HUES48 (cell line): ENCODE measurements at regions not wholly inside any gene's neighbourhood (a gene's known extent, or its start where the extent isn't known, plus 50 kb on each side); places are given as distances from the start of the nearest gene placed in this dataset.
"Not testable (repeated sequence)": the region's sequence is repeated elsewhere in the genome, so short reads cannot be mapped to it uniquely, and the experiment has no call there.

Experiments
- H3K27ac ChIP-seq: one replicate; pipeline ENCODE4 v1.7.0; 2013; ENCODE audit warnings: low read depth, low read length, inconsistent platforms
- H3K27me3 ChIP-seq: 2 replicates; pipeline ENCODE4 v1.6.1; 2013; ENCODE audit warnings: mild to moderate bottlenecking, low read length; ENCODE audit not compliant: control insufficient read depth, insufficient read depth
- H3K36me3 ChIP-seq: 2 replicates; pipeline ENCODE4 v1.6.1; 2013; ENCODE audit warnings: low read length; ENCODE audit not compliant: control insufficient read depth, insufficient read depth
- H3K4me1 ChIP-seq: 2 replicates; pipeline ENCODE4 v1.6.1; 2013; ENCODE audit warnings: mild to moderate bottlenecking, low read length; ENCODE audit not compliant: control insufficient read depth, insufficient read depth
- H3K4me3 ChIP-seq: 2 replicates; pipeline ENCODE4 v1.5.1; 2013; ENCODE audit warnings: mild to moderate bottlenecking, low read depth, low read length
- H3K9ac ChIP-seq: 2 replicates; pipeline ENCODE4 v1.6.1; 2013; ENCODE audit warnings: mild to moderate bottlenecking, low read depth, low read length, moderate library complexity
- H3K9me3 ChIP-seq: 2 replicates; pipeline ENCODE4 v1.6.1; 2013; ENCODE audit warnings: low read length; ENCODE audit not compliant: control insufficient read depth, insufficient read depth

DNA sequence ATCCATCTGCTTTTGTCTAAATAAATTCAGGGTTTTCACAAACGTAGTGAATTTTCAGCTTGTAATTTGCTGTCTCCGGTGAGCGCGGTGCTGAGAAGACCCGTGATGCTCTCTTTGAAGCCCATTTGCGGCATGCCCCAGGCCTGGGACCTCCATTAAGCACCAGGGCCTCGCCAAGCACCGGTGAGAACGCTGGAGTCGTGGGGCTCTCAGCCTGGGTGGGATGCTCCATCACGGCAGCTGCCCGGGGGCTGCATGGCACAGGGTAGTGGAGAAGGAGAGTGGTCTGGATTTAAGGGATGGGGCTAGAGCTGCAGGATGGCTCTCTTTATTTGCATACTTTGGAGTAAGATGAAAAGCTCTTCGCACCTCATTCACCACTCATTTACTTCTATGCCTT, 248.7 kb downstream of the ABCC12 start:
- H3K36me3 ChIP-seq, result no peaks in the 10 kb centered on the region
- no peak overlapping the region for H3K27ac ChIP-seq
- H3K4me1 ChIP-seq, result peaks cover 4% of the 10 kb centered on the region; the same call in 1 of the 2 replicates
- H3K9ac ChIP-seq, result no peak overlapping the region
- H3K4me3 ChIP-seq, result no peak overlapping the region
- peaks cover 6% of the 10 kb centered on the region; the same call in 1 of the 2 replicates for H3K9me3 ChIP-seq
- no peaks in the 10 kb centered on the region for H3K27me3 ChIP-seq

DNA sequence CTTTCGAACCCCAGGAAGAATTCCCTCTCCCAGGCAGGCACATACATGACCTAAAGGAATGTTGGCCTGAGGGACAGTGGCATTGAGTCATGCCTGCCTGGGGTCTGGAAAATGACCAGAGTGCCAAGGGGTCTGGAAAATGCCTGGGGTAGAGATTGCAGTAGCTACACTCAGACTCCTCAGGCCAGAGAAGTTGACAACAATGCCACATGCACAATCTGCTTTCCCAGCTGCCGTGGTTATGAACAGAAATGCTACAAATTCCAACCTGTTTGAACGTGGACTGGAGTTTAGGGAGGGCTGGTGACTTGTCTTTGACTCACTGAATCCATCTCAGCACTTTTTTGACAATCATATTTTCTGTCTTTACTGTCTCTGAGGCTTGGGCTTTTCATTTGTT, 250.0 kb downstream of the ABCC12 start:
- Histone ChIP-seq H3K4me3 (no peak overlapping the region), H3K9me3 (peaks cover 6% of the 10 kb centered on the region; the same call in 1 of the 2 replicates), H3K9ac (no peak overlapping the region), H3K36me3 (no peaks in the 10 kb centered on the region), H3K4me1 (peaks cover 4% of the 10 kb centered on the region; the same call in 1 of the 2 replicates), H3K27me3 (no peaks in the 10 kb centered on the region), H3K27ac (no peak overlapping the region)

DNA sequence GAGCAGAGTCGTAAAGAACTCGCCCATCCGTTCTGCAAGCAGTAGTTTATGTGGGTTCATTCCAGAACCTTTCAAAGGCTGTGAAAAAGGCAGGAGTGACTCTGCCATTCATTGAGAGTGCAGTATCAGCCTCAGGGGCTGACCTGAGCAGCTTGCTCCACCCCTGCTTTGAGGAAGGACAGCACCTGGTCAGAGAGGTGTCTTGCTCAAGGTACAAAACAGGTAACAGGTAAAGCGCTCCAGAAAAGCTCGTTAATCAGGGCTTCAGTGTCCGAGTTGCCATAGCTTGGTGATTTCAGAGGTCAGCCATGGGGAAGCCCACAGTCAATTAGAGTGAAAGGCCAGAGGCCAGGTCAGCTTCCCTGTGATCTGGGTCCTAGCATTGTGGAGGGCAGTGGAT, 251.1 kb downstream of the ABCC12 start:
- no peaks in the 10 kb centered on the region for H3K36me3 ChIP-seq
- no peak overlapping the region for H3K4me3 ChIP-seq
- no peak overlapping the region for H3K27ac ChIP-seq
- peaks cover 4% of the 10 kb centered on the region; the same call in 1 of the 2 replicates for H3K4me1 ChIP-seq
- peaks cover 6% of the 10 kb centered on the region; the same call in 1 of the 2 replicates for H3K9me3 ChIP-seq
- H3K9ac ChIP-seq, result no peak overlapping the region
- no peaks in the 10 kb centered on the region for H3K27me3 ChIP-seq

DNA sequence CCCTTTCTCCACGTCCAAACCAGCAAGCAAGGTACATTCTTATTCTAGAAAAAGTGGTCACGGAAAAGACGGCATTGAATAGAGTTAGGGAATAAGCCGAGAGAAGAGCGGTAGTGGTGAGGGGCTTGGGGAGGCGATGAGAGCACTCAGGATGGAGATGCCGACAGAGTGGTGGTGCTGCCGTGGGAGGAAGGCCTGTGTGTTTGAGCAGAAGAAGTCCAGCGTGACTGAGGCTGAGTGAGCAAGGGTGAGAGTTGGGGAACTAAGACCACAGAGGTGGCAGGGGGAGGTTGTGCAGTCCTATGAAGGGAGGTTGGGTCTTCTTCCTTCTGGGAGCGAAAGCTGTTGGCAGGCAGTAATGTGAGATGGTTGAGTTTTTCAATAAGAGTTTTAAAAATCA, 252.3 kb downstream of the ABCC12 start:
- Histone ChIP-seq H3K9me3 (no peaks in the 10 kb centered on the region), H3K27ac (no peak overlapping the region), H3K36me3 (no peaks in the 10 kb centered on the region), H3K9ac (no peak overlapping the region), H3K4me1 (peaks cover 4% of the 10 kb centered on the region; the same call in 1 of the 2 replicates), H3K27me3 (no peaks in the 10 kb centered on the region), H3K4me3 (no peak overlapping the region)

DNA sequence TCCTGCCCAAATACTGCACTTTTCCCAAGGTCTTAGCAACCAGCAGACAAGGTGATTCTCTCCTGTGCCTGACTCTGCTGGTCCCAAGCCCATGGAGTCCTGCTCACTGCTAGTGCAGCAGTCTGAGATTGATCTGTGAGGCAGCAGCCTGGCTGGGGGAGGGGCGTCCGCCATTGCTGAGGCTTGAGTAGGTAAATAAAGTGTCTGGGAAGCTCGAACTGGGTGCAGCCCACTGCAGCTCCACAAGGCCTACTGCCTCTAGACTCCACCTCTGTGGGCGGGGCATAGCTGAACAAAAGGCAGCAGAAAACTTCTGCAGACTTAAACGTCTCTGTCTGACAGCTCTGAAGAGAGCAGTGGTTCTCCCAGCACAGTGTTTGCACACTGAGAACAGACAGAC, 258.7 kb downstream of the ABCC12 start:
- H3K4me1 ChIP-seq, H3K9me3 ChIP-seq, H3K9ac ChIP-seq, H3K27me3 ChIP-seq, H3K36me3 ChIP-seq, H3K27ac ChIP-seq, H3K4me3 ChIP-seq: not testable (repeated sequence)

DNA sequence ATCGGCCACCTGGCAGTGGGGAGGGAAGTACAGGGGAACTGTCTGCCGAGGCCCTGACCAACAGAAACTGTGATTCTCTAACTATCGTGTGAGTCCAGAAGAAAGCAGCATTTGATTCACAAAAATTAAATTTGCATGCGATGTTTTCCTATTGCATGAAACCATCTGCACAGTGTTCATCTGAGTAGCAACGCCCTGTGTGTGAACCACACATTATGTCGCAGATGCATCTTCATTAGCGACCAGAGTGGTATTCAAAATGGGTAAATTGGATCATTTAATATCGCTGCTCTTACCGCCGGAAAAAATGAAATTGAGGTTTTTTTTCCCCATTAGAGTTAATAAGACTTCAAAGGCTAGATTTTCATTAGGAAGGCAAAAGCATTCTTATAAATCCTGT, 260.6 kb downstream of the ABCC12 start:
- no peak overlapping the region for H3K4me3 ChIP-seq
- H3K9ac ChIP-seq, result no peak overlapping the region
- no peak overlapping the region for H3K27ac ChIP-seq
- H3K4me1 ChIP-seq, result peaks cover 4% of the 10 kb centered on the region; the same call in 1 of the 2 replicates
- no peaks in the 10 kb centered on the region for H3K27me3 ChIP-seq
- H3K9me3 ChIP-seq, result peaks cover 3% of the 10 kb centered on the region; the same call in 1 of the 2 replicates
- H3K36me3 ChIP-seq, result no peaks in the 10 kb centered on the region

DNA sequence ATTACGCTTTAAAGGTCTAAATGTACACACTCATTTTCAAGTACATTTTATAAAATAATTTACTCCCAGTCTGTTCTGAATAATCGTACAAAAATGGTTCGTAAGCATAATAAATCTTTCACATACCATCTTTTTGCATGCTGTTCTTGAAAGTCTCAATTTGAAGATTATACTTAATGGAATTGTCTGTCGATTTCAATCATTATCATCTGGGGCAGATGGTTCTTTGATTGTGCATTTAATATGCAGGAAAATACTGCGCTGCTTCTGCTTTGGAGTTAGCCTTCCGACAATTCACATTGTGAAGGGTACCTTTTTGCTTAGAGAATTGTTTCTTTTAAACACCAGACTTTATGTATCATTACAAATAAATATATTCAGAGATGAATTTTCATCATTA, 262.8 kb downstream of the ABCC12 start:
- Histone ChIP-seq H3K27ac (no peak overlapping the region), H3K27me3 (no peaks in the 10 kb centered on the region), H3K9ac (no peak overlapping the region), H3K4me1 (peaks cover 20% of the 10 kb centered on the region), H3K9me3 (peaks cover 3% of the 10 kb centered on the region; the same call in 1 of the 2 replicates), H3K36me3 (no peaks in the 10 kb centered on the region), H3K4me3 (no peak overlapping the region)

DNA sequence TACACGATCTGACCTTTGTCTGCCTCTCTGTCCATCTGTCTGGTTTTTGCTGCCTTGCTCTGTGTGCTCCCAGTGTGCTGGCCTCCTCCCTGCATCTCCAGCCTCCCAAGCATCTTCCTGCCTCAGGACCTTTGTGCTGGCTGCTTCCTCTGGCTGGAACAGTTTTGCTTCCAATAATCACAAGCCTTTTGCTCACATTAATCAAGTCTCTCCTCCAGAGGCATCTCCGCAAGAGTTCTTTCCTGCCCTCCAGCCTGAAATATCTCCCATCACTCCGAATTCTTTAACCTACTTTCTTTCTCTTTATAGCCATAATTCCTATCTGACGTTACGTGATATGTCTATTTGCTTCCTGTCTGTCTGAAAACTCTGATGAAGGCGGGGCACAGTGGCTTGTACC, 267.1 kb downstream of the ABCC12 start:
- Histone ChIP-seq H3K9ac (peak overlapping the region; percentile 42; the same call in 1 of the 2 replicates), H3K4me1 (peaks cover 62% of the 10 kb centered on the region), H3K4me3 (no peak overlapping the region), H3K27me3 (no peaks in the 10 kb centered on the region), H3K27ac (peak overlapping the region; percentile 95), H3K36me3 (no peaks in the 10 kb centered on the region), H3K9me3 (peaks cover 3% of the 10 kb centered on the region; the same call in 1 of the 2 replicates)

DNA sequence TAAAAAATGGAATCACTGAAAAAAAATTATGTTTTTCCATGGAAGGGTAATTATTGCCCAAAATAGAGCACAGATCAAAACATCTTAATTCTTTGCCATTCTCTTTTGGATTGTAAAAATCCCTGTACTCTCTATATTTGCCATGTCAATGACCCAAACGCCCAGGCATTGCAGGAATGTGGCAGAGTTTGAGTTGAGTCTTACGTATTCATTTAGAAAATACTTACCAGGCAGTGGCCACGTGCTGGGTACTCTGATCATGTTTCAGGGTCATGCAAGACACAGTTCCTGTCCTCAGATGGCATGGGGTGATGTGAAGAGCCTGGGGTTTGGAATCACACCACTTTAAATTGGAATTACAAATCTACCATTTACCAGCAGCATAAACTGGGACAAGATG, 267.7 kb downstream of the ABCC12 start:
- no peaks in the 10 kb centered on the region for H3K27me3 ChIP-seq
- H3K9ac ChIP-seq, result peak overlapping the region; percentile 42
- H3K27ac ChIP-seq, result peak overlapping the region; percentile 95
- peaks cover 3% of the 10 kb centered on the region; the same call in 1 of the 2 replicates for H3K9me3 ChIP-seq
- no peak overlapping the region; the same call in 1 of the 2 replicates for H3K4me3 ChIP-seq
- H3K36me3 ChIP-seq, result no peaks in the 10 kb centered on the region
- H3K4me1 ChIP-seq, result peaks cover 67% of the 10 kb centered on the region

DNA sequence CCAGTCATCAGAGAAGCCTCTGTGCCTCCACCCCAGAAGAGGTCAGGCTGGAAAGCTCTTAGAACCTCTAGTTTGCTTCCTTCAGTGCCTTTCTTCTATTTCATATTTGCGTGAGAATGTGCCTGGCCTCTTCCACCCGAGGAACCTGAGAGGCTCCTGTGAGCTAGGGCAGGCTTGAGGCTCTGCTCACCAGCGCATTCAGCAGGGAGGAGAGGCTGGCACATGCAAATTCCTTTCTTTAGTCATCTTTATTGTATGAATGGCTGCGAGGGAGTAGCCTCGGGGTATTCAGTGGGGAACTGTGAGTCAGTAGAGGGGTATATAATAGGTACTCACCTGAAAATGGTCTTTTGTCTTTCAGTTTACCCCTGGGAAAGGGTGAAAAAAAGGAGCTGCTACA, 268.3 kb downstream of the ABCC12 start:
- Histone ChIP-seq H3K4me1 (peaks cover 67% of the 10 kb centered on the region), H3K36me3 (no peaks in the 10 kb centered on the region), H3K9me3 (peaks cover 3% of the 10 kb centered on the region; the same call in 1 of the 2 replicates), H3K27ac (peak overlapping the region; percentile 95), H3K27me3 (no peaks in the 10 kb centered on the region), H3K9ac (peak overlapping the region; percentile 14; the same call in 1 of the 2 replicates), H3K4me3 (peak overlapping the region; percentile 23; the same call in 1 of the 2 replicates)

DNA sequence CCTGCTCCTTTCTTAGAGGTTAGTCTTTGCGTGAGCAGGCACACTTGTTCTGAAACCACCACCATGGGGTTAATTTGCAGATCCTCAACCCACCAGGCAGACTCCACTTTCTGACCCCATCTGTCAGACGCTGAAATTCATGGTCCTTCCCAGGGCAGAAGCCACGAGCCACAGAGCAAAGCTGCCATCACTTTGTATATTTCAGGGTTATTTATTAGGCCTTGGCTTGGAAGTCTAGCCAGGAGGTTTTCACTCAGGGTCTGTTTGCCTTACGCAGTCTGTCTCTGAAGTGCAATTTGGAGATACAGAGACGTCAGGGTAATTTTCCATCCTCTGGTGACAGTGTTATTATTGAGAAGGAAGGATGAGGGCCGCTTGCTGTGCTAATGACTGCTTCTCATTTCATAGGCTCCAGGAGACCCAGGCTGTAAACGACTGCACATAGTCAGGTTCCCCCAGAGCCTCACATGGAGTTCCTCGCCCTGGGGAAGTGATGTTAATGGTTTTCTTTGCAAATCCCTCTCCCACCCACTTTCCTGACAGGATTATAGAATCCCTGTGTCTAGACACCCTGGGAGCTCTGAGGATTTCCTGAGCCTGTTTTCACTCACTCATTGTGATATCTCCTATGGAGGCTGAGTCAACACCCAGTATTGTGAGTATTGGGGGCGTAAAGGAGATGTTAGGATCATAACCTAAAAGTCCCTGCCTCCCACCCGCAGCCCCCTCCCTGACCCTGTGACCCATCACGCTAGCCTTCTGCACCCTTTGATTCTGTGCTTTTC, 269.0 kb downstream of the ABCC12 start:
- H3K9me3 ChIP-seq, result peaks cover 3% of the 10 kb centered on the region; the same call in 1 of the 2 replicates
- peaks cover 67% of the 10 kb centered on the region for H3K4me1 ChIP-seq
- H3K4me3 ChIP-seq, result no peak overlapping the region; the same call in 1 of the 2 replicates
- no peaks in the 10 kb centered on the region for H3K36me3 ChIP-seq
- no peak overlapping the region for H3K9ac ChIP-seq
- no peaks in the 10 kb centered on the region for H3K27me3 ChIP-seq
- peak overlapping the region; percentile 95 for H3K27ac ChIP-seq
